H9 (cell line): ENCODE measurements at regions not wholly inside any gene's neighbourhood (a gene's known extent, or its start where the extent isn't known, plus 50 kb on each side); places are given as distances from the start of the nearest gene placed in this dataset.

Experiments
- DNase-seq: peaks from one replicate; pipeline ENCODE4 v3.0.0-alpha.2; 2017
- H2AFZ ChIP-seq: one replicate; pipeline ENCODE4 v1.6.1; 2013; ENCODE audit warnings: mild to moderate bottlenecking, low read length, control low read depth, moderate library complexity
- H2AK5ac ChIP-seq: 2 replicates; pipeline ENCODE4 v1.6.1; 2013; ENCODE audit warnings: low read length, control low read depth, mixed read lengths; ENCODE audit not compliant: insufficient read length
- H2BK120ac ChIP-seq: one replicate; pipeline ENCODE4 v1.6.1; 2013; ENCODE audit warnings: low read depth, mild to moderate bottlenecking, low read length, control low read depth, inconsistent platforms; ENCODE audit not compliant: poor library complexity, severe bottlenecking
- H2BK12ac ChIP-seq: 2 replicates; pipeline ENCODE4 v1.6.1; 2013; ENCODE audit warnings: low read length, control low read depth, mixed read lengths, low read depth; ENCODE audit not compliant: insufficient read length
- H2BK15ac ChIP-seq: 2 replicates; pipeline ENCODE4 v1.6.1; 2013; ENCODE audit warnings: low read depth, low read length, control low read depth
- H2BK20ac ChIP-seq: one replicate; pipeline ENCODE4 v1.6.1; 2013; ENCODE audit warnings: low read depth, mild to moderate bottlenecking, low read length, control low read depth, inconsistent platforms; ENCODE audit not compliant: poor library complexity, severe bottlenecking
- H2BK5ac ChIP-seq: 2 replicates; pipeline ENCODE4 v1.6.1; 2013; ENCODE audit warnings: low read length, control low read depth, mixed read lengths; ENCODE audit not compliant: insufficient read length
- H3K14ac ChIP-seq: 2 replicates; pipeline ENCODE4 v1.6.1; 2013; ENCODE audit warnings: low read length, control low read depth; ENCODE audit not compliant: insufficient read depth
- H3K18ac ChIP-seq: 2 replicates; pipeline ENCODE4 v1.6.1; 2013; ENCODE audit warnings: low read depth, mild to moderate bottlenecking, mixed read lengths, low read length, control low read depth; ENCODE audit not compliant: insufficient read length
- H3K23ac ChIP-seq: 2 replicates; pipeline ENCODE4 v1.6.1; 2013; ENCODE audit warnings: low read length, control low read depth, mixed read lengths, low read depth; ENCODE audit not compliant: insufficient read length
- H3K23me2 ChIP-seq: 2 replicates; pipeline ENCODE4 v1.6.1; 2013; ENCODE audit warnings: low read depth, mild to moderate bottlenecking, mixed read lengths, low read length, control low read depth; ENCODE audit not compliant: insufficient read length, poor library complexity, severe bottlenecking
- H3K27ac ChIP-seq: 2 replicates; pipeline ENCODE4 v1.5.1; 2013; ENCODE audit warnings: low read length, control low read depth, mixed read lengths, low read depth; ENCODE audit not compliant: insufficient read length
- H3K27me3 ChIP-seq: 2 replicates; pipeline ENCODE4 v1.6.1; 2013; ENCODE audit warnings: low read length, control low read depth, inconsistent platforms; ENCODE audit not compliant: insufficient read depth
- H3K4ac ChIP-seq: 2 replicates; pipeline ENCODE4 v1.6.1; 2013; ENCODE audit warnings: low read depth, mild to moderate bottlenecking, control low read depth, inconsistent platforms, low read length, moderate library complexity
- H3K4me1 ChIP-seq: 2 replicates; pipeline ENCODE4 v1.6.1; 2013; ENCODE audit warnings: low read length, control low read depth, inconsistent platforms; ENCODE audit not compliant: insufficient read depth
- H3K4me2 ChIP-seq: 2 replicates; pipeline ENCODE4 v1.6.1; 2013; ENCODE audit warnings: low read length, control low read depth, mixed read lengths; ENCODE audit not compliant: insufficient read length, insufficient read depth
- H3K56ac ChIP-seq: 2 replicates; pipeline ENCODE4 v1.6.1; 2013; ENCODE audit warnings: low read depth, mild to moderate bottlenecking, mixed read lengths, low read length, control low read depth; ENCODE audit not compliant: insufficient read length
- H3K79me1 ChIP-seq: 2 replicates; pipeline ENCODE4 v1.6.1; 2013; ENCODE audit warnings: low read depth, mild to moderate bottlenecking, moderate library complexity, low read length, control low read depth, inconsistent platforms; ENCODE audit not compliant: insufficient read depth, poor library complexity, severe bottlenecking
- H3K79me2 ChIP-seq: 2 replicates; pipeline ENCODE4 v1.6.1; 2013; ENCODE audit warnings: low read length, control low read depth, inconsistent platforms; ENCODE audit not compliant: insufficient read depth
- H3K9ac ChIP-seq: 2 replicates; pipeline ENCODE4 v1.6.1; 2013; ENCODE audit warnings: low read length, control low read depth, mixed read lengths; ENCODE audit not compliant: insufficient read length; ENCODE audit errors: extremely low read depth
- H3K9me3 ChIP-seq: one replicate; pipeline ENCODE4 v1.6.1; 2013; ENCODE audit warnings: low read depth, low read length, inconsistent platforms; ENCODE audit not compliant: control insufficient read depth
- H3T11ph ChIP-seq: one replicate; pipeline ENCODE4 v1.6.1; 2013; ENCODE audit warnings: mild to moderate bottlenecking, low read length, control low read depth, inconsistent platforms
- H4K20me1 ChIP-seq: one replicate; pipeline ENCODE4 v1.6.1; 2013; ENCODE audit not compliant: control insufficient read depth, insufficient read length, insufficient read depth
- H4K5ac ChIP-seq: 2 replicates; pipeline ENCODE4 v1.6.1; 2013; ENCODE audit warnings: low read depth, mild to moderate bottlenecking, mixed read lengths, low read length, control low read depth; ENCODE audit not compliant: insufficient read length
- H4K8ac ChIP-seq: replicated peaks from 2 replicates; pipeline ENCODE4 v1.6.1; 2013; ENCODE audit warnings: low read length, control low read depth, mixed read lengths, low read depth; ENCODE audit not compliant: insufficient read length
- H4K91ac ChIP-seq: 2 replicates; pipeline ENCODE4 v1.6.1; 2013; ENCODE audit warnings: low read depth, mild to moderate bottlenecking, moderate library complexity, mixed read lengths, low read length, control low read depth; ENCODE audit not compliant: insufficient read length
- H3K27ac Mint-ChIP-seq, 3 experiments: 2 replicates in 2 of 3; 3 replicates in 1 of 3; pipeline ENCODE4 v1.8.0; 2020 to 2021; ENCODE audit warnings: mixed read lengths in 3 of 3, mild to moderate bottlenecking in 1 of 3, moderate library complexity in 1 of 3
- H3K27me3 Mint-ChIP-seq: 2 replicates; pipeline ENCODE4 v1.8.0; 2021; ENCODE audit warnings: low read depth, mild to moderate bottlenecking, moderate library complexity, mixed read lengths
- H3K36me3 Mint-ChIP-seq, 3 experiments: 2 replicates in 2 of 3; 3 replicates in 1 of 3; pipeline ENCODE4 v1.8.0; 2020 to 2021; ENCODE audit warnings: low read depth in 3 of 3, mixed read lengths in 3 of 3; ENCODE audit not compliant: insufficient read depth in 1 of 3
- H3K4me1 Mint-ChIP-seq, 2 experiments: 2 replicates each; pipeline ENCODE4 v1.8.0; 2020; ENCODE audit warnings: mixed read lengths in 2 of 2
- H3K4me3 Mint-ChIP-seq, 2 experiments: 2 replicates in 1 of 2; 3 replicates in 1 of 2; pipeline ENCODE4 v1.8.0; 2020 to 2021; ENCODE audit warnings: mild to moderate bottlenecking in 2 of 2, mixed read lengths in 2 of 2, moderate library complexity in 1 of 2
- H3K9me3 Mint-ChIP-seq, 2 experiments: 2 replicates in 1 of 2; 3 replicates in 1 of 2; pipeline ENCODE4 v1.8.0; 2020; ENCODE audit warnings: mild to moderate bottlenecking in 2 of 2, mixed read lengths in 2 of 2, moderate library complexity in 1 of 2
- WGBS: extraction: QIAGEN DNeasy Blood & Tissue Kit; methylation state at CpG from one replicate; pipeline ENCODE4 v1.1.7; 2013; ENCODE audit warnings: missing lambda C conversion rate, low lambda C conversion rate, mixed read lengths; ENCODE audit not compliant: insufficient read length; ENCODE audit errors: extremely low coverage; 5-methylcytosine and 5-hydroxymethylcytosine counted together
- TF ChIP-seq, protein P1 (sequence below): fragments of 200-600 bp; sonication (generic); conservative IDR thresholded peaks from 3 replicates; pipeline ENCODE4 v1.8.0; 2021; ENCODE audit warnings: antibody characterized with exemption, mild to moderate bottlenecking

DNA sequence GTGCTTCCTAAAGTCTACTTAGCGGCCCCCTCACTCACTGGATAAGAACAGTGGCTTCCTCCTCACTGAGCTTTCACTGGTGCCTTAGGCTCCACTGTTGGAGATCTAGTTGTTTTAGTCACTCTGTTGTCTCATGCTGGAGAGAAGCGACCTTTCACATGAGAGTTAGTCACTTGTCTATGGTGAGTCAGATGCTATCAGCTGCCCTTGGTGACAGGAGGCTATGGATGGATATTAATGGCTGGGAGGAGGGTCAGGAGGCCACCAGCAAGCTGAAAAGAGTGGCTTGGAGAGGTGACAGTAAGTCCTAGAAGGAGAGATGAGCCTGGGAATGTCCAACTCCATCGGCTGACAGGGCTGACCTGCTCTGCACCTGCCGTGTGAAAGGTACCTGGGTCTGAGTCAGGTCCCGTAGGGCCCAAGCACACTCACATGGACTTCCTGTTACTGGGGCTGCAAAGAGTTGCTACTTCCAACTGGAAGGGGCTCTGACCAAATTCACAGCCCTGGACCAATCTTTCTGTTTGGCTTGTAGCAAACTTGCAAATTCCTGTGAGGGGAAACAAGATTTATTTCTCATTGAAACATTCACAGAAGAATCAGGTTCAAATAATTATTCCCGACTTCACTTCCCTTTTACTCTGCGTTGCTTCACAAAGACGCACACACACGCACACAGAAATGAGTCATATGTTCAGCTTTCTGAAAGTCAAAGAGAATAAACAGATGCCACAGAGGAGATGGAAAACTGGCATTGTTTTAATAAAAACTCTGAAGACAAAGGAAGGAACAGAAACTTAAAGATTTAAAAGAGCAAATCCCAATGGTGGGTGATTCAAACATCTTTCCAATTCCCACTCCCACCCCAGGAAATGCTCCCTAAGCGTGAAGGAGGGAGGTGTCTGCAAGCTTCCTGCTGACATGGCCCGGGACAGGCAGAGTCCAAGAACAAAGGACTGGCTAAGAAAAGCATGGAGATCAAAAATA lies 203.5 kb upstream of the TWIST2 start:
- Histone ChIP-seq H3K4me1 (no peaks in the 10 kb centered on the region), H3K23ac (no peak overlapping the region), H3K9ac (no peak overlapping the region), H4K91ac (no peak overlapping the region), H3K27ac (no peak overlapping the region), H3K9me3 (no peaks in the 10 kb centered on the region), H3K4ac (no peak overlapping the region), H3K79me2 (no peaks in the 10 kb centered on the region), H2BK20ac (no peak overlapping the region), H4K5ac (no peak overlapping the region), H3K23me2 (no peaks in the 10 kb centered on the region), H3K79me1 (no peaks in the 10 kb centered on the region), H2BK5ac (no peak overlapping the region), H4K8ac (no peak overlapping the region), H2AFZ (no peak overlapping the region), H3K18ac (no peak overlapping the region), H3K27me3 (no peaks in the 10 kb centered on the region), H3T11ph (no peak overlapping the region), H3K14ac (no peak overlapping the region), H2BK15ac (no peak overlapping the region), H4K20me1 (no peaks in the 10 kb centered on the region), H3K4me2 (no peak overlapping the region), H2AK5ac (no peak overlapping the region), H2BK12ac (no peak overlapping the region), H3K56ac (no peak overlapping the region), H2BK120ac (no peak overlapping the region)
- no peaks in the 10 kb centered on the region for H3K9me3 Mint-ChIP-seq
- H3K27ac Mint-ChIP-seq = no peak overlapping the region
- TF ChIP-seq, protein P1, sequence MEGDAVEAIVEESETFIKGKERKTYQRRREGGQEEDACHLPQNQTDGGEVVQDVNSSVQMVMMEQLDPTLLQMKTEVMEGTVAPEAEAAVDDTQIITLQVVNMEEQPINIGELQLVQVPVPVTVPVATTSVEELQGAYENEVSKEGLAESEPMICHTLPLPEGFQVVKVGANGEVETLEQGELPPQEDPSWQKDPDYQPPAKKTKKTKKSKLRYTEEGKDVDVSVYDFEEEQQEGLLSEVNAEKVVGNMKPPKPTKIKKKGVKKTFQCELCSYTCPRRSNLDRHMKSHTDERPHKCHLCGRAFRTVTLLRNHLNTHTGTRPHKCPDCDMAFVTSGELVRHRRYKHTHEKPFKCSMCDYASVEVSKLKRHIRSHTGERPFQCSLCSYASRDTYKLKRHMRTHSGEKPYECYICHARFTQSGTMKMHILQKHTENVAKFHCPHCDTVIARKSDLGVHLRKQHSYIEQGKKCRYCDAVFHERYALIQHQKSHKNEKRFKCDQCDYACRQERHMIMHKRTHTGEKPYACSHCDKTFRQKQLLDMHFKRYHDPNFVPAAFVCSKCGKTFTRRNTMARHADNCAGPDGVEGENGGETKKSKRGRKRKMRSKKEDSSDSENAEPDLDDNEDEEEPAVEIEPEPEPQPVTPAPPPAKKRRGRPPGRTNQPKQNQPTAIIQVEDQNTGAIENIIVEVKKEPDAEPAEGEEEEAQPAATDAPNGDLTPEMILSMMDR = no peak
- no CpG with 5 or more reads among the region's 11 CpGs for whole genome bisulfite sequencing
- peaks cover 5% of the 10 kb centered on the region for H3K27me3 Mint-ChIP-seq
- no peak overlapping the region for H3K4me3 Mint-ChIP-seq
- H3K36me3 Mint-ChIP-seq = no peaks in the 10 kb centered on the region
- no peak for DNase-seq
- no peaks in the 10 kb centered on the region for H3K4me1 Mint-ChIP-seq
